GM18508 (cell line): ENCODE measurements at regions not wholly inside any gene's neighbourhood (a gene's known extent, or its start where the extent isn't known, plus 50 kb on each side); places are given as distances from the start of the nearest gene placed in this dataset.
"Not testable (repeated sequence)": the region's sequence is repeated elsewhere in the genome, so short reads cannot be mapped to it uniquely, and the experiment has no call there.

Experiments used
- ATAC-seq: cut with Tn5 transposase; IDR thresholded peaks from one replicate; pipeline ENCODE4 v1.9.1; 2021; ENCODE audit warnings: moderate number of reproducible peaks; ENCODE audit not compliant: insufficient read depth, unreplicated experiment

DNA sequence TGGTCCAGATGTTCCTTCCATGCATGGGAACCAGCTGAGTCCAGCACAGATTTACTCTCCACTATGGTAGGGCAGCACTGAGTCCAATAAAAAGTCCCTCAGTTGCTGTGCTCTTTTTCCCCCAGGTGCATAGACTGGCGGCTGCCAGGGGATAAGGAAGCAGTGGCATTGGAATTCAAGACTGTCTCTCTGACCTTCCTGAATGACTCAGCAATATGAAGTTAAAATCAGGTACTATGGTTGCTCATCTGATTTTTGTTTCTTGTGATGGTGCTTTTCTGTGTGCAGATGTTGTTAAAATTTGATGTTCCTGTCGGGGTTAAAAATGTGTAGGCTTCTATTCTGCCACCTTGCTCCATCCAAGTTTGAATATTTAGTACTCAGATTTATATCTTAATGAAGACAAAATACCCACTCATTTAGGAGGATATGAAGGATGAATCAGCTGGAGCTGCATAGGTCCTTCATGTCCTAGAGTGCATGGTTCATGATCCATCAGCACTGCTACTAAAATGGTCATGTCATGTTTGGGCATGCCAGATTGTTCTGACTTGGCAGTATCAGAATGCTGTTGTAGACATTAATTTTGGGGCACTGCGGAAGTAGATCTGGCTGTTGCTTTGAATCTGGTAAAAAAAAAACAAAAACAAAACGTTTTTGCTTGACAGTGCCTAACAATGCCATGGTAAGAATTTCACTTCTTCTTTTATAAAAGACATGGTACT lies 321.2 kb upstream of the MAP3K7 start:
- no peak for ATAC-seq

DNA sequence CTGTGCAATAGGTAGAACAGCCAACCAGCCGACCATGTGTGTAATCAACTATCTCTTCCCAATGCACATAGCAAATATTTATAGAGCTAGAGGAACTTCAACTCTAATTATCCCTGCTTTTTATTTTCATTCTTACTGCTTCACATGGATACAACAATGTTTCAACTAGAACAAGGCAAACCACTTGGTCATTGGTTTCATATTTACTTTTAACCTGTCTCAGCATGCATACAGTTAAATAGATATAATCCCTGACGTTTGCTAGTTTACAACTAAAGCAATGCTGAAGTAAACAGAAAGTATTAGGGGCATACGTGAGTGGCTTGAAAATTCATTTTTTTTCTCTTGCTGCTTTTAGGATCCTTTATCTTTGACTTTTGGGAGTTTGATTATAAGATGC lies 318.5 kb upstream of the MAP3K7 start:
- ATAC-seq = no peak

DNA sequence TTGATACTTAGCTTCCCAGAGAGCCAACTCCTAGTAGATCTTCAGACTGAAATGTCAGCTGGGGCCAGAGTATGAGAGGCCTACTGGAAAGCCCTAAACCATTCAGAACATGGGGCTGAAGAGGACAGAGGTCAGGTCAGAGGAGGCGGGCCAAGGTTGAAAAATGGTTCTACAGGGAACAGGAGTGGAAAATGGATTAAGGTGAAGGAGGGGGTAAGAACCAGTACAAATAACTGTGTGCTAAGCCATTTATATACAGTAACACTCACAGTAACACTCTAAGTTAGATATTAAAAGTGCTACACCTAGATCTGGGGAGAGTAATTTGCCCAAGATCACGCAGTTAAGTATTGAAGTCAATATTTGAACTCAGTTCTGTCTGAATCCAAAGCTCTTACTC lies 313.2 kb upstream of the MAP3K7 start:
- ATAC-seq = no peak

DNA sequence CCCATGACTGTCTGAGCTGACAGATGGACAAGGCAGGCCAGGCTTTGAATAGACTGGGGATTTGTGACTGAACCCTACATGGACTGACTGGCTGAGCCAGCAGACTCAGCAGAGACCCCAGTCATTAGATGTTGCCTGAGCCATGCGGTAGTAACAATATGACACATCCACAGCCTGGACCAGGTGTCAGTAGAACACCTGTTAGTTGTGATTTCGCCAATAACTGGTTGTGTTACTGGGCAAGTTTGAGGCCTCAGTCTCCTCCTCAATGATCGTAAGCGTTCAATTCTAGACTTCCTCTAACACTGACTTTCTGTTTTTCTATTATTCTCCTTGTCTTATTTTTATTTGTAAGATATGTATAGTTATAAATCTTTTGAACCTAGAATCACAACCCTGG lies 311.9 kb upstream of the MAP3K7 start:
- ATAC-seq = no peak

DNA sequence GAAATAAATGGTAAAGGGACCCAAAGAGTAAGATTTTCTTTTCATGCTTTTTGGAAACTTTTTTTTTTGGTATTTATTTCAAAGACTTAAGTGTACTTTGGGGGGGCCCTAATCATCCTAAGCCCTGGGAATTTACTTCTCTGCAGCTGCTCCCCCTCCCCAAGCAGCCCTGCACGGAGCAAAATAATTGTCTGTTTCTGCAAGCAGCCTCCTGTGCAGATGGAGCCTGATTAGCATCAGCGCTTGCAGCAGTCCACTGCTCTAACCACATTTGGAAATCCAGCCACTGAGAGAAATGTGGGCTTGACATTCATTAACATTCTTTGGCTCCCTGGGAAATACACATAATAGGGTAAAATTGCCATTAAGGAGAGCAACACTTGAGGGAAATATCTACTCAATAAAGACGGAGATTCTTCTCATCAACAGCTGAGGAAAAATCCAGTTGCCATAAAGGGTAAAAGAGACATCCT lies 309.2 kb upstream of the MAP3K7 start:
- no peak for ATAC-seq

DNA sequence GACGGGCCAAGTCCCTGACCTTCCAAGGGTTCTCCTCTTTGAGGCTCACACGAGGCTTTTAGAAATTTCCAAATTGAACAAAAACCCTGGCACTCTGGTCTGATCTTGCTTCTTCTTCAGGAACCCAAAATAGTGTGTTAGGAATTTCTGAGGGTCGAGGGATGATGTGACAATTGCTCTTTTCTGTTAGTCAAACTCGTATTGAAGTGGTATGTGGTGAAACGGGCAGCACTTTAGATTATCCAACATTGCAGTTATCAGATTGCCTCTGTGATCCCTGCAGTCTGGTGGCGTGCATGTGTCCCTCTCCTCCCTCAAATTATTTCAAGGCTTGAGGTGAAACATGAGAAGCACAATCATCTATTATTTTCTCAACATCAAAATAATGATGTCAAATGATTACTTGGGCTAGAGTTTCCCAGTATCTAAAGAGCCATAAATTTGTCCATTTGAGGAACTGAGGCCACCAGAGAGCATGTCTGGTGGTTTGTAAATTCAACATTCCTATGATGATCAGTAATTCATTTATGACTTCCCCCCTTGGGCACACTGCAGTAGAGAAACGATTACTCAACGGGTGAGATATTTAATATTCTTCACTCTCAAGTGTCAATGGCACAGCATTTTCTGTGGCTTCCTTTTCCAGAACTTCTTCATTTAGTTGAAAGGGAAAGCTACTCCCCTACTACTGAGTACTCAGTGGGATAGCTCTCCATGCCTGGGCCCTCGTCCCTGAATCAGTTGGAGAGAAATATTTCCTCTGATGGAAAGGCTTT lies 308.6 kb upstream of the MAP3K7 start:
- no peak for ATAC-seq

DNA sequence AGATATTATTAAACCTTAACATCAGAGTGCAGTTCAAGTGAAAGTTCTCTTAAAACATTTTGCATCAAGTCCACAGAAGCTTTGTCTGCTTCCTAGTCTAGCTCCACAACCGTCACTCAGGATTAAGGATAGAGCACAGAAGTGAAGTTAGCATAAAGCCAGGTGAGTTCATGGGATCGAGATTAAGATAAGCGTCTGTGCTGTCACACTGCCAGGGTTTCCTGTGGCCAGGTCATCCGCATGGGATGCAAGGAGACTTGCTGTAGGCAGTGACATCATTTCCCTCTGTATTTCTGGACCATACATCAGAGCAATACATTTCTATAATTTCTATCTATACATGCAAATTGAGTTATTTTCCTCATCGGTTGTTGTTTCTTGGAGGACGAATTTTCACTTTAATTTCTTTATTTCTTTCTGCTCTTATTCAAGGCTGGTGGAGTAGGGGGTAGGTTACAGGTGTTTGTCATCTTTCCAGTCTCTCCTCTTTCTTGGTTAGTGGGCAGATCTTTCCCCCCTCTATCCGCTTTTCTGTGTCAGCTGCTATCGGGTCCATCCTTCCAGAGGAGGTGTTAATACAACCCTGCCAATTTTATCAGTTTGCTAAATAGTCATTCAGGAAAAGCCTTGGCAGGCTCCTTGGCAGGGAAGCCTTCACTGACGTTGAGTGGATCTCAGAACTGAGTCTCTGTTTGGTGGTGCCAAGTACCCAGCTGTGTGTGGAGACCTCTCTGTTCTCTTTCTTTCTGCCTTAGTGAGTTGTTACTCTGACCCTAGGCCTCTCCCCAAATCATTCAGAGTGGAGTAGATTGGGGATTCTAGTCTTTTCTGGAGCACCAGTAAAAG lies 307.6 kb upstream of the MAP3K7 start:
- no peak for ATAC-seq

DNA sequence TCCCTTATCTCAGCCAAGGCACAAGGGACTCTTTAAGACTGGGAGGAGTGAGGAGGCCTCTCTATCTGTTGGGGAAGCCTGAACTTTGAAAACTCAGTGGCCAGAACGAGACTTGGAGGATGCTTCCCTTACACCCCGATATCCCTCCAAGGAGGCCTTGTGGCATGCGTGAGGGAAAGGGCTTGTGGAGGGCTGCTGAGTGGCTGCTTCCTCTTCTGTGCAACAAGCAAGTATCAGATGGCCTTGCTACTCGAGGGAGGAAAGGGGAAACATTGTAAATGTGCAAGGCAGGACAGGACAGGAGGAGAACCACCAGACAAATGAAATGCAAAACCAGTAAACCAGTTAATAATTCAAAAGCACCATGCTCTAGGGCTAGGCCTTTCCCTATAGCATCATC lies 306.5 kb upstream of the MAP3K7 start:
- no peak for ATAC-seq

DNA sequence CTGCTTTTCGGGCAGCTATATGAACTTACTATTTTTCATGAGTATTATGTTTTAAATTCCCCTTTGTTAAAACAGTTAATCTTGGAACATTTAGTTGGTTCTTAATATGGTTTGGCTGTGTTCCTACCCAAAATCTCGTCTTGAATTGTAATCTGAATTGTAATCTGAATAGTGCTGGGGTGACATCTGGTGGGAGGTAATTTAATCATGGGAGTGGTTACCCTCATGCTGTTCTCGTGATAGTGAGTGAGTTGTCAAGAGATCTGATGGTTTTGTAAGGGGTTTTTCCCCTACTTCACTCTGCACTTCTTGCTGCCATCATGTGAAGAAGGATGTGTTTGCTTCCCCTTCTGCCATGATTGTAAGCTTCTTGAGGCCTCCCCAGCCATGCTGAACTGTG lies 305.4 kb upstream of the MAP3K7 start:
- ATAC-seq = no peak

DNA sequence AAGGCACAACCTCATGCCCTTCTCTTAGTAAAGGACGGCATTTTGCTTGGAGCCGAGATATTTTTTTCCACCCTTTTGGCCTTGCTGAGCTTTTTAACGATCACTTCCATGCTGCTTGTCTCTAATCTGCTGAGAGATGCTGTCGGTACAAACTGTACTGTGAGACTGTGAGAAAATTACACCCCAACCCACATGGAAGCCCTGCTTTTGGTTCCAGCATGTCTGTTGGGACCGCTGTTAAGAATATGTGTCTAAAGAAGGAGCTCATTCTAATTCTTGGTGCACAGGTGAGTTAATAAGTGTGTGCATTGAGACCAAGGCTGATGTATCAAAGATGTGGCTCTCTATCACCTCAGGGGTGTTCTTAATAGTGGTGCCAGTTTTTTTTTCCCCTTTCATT lies 304.5 kb upstream of the MAP3K7 start:
- ATAC-seq = no peak

DNA sequence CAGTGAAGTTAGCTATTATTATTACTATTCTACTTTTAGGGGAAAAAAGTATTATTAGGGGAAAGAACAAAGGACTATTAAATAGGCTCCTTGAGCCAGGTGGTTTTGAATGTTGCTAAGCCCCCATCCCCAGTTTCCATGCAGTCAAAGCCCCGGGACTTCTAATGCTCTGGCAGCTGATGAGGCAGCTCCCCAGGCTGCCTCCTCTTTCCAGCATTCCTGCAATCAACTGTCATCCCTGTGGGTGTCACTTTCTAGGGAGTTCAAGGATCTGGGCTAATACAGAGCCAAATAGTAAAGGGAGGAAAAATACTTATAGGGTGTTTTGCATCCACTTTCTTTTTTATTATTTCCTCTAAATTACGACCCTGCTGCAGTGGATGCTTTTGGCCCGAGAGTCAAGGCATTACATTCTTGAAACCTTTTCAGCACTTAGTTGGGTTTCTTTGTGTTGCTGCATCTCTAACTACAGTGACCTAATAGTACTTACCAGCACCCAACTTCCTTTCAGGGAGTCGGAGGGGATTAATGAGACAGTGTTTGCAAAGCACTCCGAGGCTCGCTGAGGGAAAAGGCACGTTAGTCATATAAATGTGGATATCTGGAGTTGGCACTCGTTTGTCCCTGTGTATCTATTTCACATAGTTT lies 303.9 kb upstream of the MAP3K7 start:
- ATAC-seq = no peak

DNA sequence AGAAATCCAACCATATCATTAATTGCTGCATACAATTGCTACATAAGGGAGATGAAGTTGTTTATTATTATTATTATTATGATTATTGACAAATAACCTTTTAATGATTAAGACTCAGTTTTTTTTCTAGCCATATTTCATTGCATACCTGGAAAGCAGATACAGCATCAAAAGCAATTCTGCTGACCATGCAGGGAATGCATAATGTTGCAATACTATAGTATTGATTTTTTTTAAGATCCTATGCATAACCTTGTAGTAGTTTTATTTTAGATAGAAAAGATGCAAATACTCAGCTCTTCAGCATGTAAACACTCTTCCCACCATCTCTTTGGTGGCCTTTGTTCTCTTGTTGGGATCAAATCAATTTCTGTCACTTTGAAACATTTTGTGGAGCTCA lies 300.9 kb upstream of the MAP3K7 start:
- ATAC-seq = no peak

DNA sequence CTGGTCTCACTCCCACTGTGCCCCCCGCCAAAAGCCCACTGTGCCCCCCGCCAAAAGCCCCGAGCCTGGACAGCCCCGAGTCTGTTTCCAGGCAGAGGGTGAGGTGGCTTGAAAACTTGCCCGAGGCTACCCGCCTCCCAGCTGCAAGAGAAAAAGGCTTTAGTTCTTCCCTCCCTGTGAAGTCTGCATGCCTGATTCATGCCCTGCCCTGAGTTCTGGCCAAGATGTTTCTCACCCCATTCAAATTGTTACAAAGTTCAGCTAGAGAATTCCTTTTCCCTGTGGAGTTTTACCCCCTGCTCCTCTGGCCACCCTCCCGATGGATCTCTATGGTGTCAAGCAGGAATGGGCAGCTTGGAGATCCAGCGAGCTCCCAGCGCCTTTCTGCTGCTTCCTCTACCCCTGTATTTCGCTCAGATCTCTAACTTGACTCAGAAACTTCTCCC lies 298.8 kb upstream of the MAP3K7 start:
- ATAC-seq = no peak

DNA sequence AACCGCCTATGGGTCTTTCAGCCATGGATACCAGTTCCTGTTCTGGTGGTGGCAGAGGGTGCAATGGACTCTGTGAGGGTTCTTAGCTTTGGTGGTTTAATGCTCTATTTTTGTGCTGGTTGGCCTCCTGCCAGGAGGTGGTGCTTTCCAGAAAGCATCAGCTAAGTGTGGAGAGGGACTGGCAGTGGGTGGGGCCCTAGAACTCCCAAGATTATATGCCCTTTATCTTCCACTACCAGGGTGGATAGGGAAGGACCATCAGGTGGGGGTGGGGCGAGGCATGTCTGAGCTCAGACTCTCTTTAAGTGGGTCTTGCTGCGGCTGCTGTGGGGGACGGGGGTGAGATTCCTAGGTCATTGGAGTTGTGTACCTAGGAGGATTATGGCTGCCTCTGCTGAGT lies 298.3 kb upstream of the MAP3K7 start:
- not testable (repeated sequence) for ATAC-seq

DNA sequence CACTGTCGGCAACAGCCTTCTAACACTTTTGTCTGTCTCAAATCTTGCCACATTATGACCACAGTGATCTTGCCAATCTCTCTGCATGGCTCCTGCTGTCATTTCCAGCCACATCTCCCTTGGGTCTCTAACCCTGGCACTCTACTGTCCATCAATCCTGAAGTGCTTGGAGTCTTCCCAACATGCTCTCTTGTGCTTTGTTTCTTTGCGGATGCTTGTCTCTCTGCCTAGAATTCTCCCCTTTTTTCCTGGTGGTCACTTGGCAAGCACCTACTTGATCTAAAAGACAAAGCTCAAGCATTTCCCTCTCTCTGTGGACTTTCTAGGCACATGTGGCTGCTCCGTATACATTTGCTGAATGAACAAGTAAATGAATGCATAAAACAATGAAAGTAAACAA lies 290.7 kb upstream of the MAP3K7 start:
- ATAC-seq = no peak

DNA sequence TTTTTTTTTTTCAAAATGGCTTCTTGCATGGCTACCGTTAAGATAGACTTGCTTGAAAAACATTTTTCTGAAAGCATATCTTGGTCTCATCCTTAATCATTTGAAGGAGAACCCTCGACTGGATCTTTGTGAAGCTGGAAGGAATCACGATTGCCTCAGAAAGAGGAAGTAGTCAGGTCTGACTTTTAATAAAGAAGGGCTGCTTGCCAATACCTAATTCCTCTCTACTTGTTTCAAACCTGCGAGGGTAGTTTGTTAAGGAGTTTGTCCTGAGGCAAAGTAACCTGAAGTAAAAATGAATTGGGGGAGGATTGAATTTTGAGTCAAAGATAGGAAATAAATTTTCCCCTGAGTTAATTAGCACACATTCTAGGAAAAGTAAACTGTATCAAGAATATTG lies 288.1 kb upstream of the MAP3K7 start:
- no peak for ATAC-seq

DNA sequence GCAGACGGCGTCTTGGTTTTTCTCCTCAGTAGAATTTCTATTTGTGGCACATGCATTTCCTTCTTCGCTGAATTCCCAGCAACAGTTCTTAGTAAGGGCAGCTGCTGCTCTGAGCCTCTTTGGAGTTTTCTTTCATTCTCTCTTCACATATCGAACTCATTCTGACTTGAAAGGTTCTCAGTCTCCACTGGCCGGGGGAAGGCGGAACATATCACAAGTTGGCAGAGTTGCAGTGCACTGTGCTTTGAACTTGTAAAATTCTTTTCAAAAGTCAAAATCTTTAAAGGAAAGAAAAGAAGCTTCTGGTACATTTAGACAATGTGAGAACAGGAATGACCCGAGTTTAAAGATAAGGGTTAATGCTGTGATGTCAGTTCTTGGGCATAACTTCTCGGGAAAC lies 286.1 kb upstream of the MAP3K7 start:
- ATAC-seq = no peak

DNA sequence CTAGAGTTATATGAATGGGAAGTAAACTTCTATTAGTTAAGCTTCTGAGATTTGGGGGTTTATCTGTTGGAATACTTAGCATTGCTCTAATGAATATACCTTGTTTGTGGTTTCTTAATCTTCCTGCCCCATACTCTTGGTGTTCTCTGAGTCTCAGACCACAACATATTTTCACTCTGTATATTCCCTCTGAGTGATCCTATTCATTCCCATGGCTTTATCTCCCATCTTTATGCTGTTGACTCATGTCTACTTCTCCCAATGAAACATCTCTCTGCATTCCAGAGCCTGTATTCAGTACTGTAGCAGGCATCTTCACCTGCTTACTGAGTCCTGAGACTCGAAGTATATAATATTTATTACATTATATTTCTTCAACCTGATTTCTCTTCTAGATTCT lies 283.7 kb upstream of the MAP3K7 start:
- no peak for ATAC-seq

DNA sequence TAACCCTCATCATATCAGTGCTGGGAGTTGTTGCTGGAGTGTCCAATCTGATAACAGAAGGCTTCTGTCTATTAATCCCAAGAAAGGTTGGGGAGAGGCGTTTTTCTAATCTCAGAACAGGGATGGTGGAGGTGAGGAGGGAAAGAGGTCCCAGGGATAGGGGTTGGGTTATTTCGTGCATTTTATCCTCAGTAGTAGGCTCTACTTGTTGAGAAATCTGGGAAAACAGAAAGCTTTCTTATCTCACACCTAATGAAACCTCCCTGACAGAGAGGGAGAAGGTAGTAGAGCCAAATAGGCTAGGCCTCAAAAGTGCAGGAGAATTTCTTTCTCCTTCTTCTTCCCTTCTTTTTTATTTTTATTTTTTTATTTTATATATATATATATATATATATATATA lies 281.8 kb upstream of the MAP3K7 start:
- ATAC-seq = no peak

DNA sequence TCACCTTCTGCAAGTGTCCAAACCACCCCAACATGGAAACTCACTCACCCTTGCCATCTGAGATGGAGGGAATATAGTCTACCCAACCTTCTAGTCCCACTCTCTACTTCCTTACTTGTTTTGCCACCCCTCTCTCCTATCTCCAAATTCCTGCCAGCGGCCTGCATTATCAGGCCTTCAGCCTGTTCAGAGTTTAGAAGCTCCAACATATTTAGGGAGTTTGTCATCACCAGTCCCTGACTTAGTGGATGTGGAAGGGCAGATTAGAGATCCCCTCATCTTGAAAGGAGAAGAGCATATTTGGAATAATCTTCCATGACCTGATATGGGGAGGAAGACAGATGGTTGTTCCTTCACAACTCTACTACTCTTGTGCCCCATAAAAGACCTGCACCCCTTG lies 281.4 kb upstream of the MAP3K7 start:
- no peak for ATAC-seq
